ENCODE measurements at regions not wholly inside any gene's neighbourhood (a gene's known extent, or its start where the extent isn't known, plus 50 kb on each side); places are given as distances from the start of the nearest gene placed in this dataset.
A peak's percentile ranks its signal among the peaks of the same experiment; 100 is the strongest.
"Not testable (repeated sequence)": the region's sequence is repeated elsewhere in the genome, so short reads cannot be mapped to it uniquely, and the experiment has no call there.

GRCh38 chr12:73867147-73867546 lies 670.5 kb upstream of the ATXN7L3B start:
- no peak for TF ChIP-seq CTCF (conservative IDR thresholded peaks at IDR 0.05)

GRCh38 chr12:73877291-73877690 lies 660.3 kb upstream of the ATXN7L3B start:
- H3K27ac ChIP-seq = not testable (repeated sequence)

More at GRCh38 chr12:73867147-73867546, 670.5 kb upstream of the ATXN7L3B start:
- H3K27ac ChIP-seq = no peak overlapping the region

- no peak for TF ChIP-seq CTCF (conservative IDR thresholded peaks at IDR 0.05)
- H3K27ac ChIP-seq = peak overlapping the region; percentile 66
These were observed 645.4 kb upstream of the ATXN7L3B start for GRCh38 chr12:73892201-73892600.

GRCh38 chr12:73898645-73899044 lies 639.0 kb upstream of the ATXN7L3B start:
- TF ChIP-seq CTCF (conservative IDR thresholded peaks at IDR 0.05) = no peak
- H3K27ac ChIP-seq = no peak overlapping the region

GRCh38 chr12:73902260-73902659 lies 635.4 kb upstream of the ATXN7L3B start:
- peak overlapping the region; percentile 6; the same call in 1 of the 2 replicates for H3K27ac ChIP-seq
- no peak for TF ChIP-seq CTCF (conservative IDR thresholded peaks at IDR 0.05)

- no peak for TF ChIP-seq CTCF (conservative IDR thresholded peaks at IDR 0.05)
- peak overlapping the region; percentile 52 for H3K27ac ChIP-seq
These were observed 630.9 kb upstream of the ATXN7L3B start for GRCh38 chr12:73906757-73907156.

- peak; percentile 92 for TF ChIP-seq CTCF (conservative IDR thresholded peaks at IDR 0.05)
- H3K27ac ChIP-seq = peak overlapping the region; percentile 31; the same call in 1 of the 2 replicates
These were observed 601.8 kb upstream of the ATXN7L3B start for GRCh38 chr12:73935817-73936216.

- no peak overlapping the region for H3K27ac ChIP-seq
- no peak for TF ChIP-seq CTCF (conservative IDR thresholded peaks at IDR 0.05)
These were observed 590.2 kb upstream of the ATXN7L3B start for GRCh38 chr12:73947326-73948026.
